GM21529 (cell line): ENCODE measurements at regions not wholly inside any gene's neighbourhood (a gene's known extent, or its start where the extent isn't known, plus 50 kb on each side); places are given as distances from the start of the nearest gene placed in this dataset.
A peak's percentile ranks its signal among the peaks of the same experiment; 100 is the strongest.
"Not testable (repeated sequence)": the region's sequence is repeated elsewhere in the genome, so short reads cannot be mapped to it uniquely, and the experiment has no call there.

Source experiments
- ATAC-seq: cut with Tn5 transposase; IDR thresholded peaks from one replicate; pipeline ENCODE4 v1.9.1; 2021; ENCODE audit not compliant: unreplicated experiment

GRCh38 chr4:121616449-121616848, 80.3 kb downstream of the ANXA5 start:
- ATAC-seq = not testable (repeated sequence)

GRCh38 chr4:121614101-121614500, 82.7 kb downstream of the ANXA5 start:
- no peak for ATAC-seq

GRCh38 chr4:121599049-121599448, 97.7 kb downstream of the ANXA5 start:
- ATAC-seq = no peak

DNA sequence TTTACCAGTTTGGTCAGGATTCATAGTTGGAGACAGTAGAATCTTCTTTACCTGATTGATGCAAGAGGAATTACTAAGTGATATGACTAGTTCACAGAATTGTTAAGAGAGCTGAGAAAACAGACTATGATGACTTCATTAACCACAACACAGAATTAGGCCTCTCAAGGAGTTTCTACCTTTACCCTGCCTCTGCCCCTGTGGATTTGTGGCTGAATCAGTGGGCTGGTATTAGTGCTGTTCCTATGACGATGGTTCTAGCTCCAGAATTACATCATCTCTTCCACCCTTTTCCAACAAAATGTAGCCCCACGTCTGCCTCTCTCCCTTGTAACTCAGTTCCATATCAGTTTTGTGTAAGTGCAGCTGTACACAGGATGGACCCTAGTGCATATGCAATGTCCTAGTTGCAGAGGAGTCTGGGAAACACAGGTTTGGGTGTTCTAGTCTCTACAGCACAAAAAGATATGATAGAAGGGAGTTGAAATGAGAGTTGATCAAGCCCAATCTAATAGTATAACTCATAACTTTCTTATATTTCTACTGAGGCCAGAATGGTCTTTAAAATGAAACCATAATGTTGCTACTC, 99.3 kb downstream of the ANXA5 start:
- ATAC-seq = peak; percentile 84

DNA sequence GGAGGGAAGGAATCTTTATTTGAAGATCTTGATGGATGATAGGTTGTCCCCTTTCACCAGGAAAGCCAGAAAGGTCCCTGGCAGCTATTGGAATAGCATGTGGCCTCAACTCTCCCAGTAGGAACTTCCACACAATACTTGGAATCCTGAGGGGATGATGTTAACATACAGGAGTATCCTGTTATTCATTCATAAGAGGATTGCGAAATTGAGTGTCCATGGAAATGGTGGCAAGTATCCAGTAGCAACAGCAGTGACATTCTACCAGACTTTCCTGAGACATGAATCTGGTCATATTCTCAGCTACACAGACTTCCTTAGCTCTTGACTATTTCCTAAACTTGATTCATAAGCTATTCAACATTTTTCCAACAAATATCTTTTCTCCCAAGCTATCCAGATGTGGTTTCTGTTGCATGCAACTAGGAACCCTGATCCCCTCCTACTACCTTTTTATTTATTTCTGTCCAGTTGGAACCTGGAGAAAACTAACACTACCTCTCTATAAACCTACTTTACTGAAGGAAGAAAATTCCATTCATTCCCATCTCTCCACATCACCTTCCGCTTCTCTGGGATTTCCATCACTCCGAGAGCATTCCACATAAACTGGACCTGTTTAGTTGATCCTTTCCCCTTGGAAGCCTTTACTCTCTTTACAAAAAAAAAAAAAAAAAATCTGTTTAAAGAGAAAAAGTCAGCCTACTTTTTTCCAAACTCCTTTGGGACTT, 101.8 kb downstream of the ANXA5 start:
- no peak for ATAC-seq

DNA sequence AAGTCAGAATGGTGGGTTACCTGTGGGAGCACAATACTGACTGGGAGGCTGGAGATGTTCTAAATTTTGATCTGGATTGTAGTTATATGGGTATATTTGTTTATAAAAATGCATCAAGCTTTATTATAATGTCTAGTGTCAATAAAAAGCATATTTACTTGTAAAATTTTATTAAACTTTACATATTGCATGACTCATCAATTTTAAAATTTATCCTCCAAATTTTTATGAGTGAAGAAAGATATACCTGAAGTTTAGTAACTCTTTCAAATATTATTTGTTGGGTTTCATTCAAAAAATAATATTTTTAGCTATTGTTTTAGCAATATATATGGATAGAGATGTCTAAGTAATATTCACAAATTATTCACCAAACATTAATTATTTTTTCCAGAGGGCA, 103.0 kb downstream of the ANXA5 start:
- no peak for ATAC-seq

- ATAC-seq = not testable (repeated sequence)
Measured at GRCh38 chr4:121592257-121592656, 104.5 kb downstream of the ANXA5 start.

GRCh38 chr4:121584836-121585235, 111.9 kb downstream of the ANXA5 start:
- no peak for ATAC-seq

DNA sequence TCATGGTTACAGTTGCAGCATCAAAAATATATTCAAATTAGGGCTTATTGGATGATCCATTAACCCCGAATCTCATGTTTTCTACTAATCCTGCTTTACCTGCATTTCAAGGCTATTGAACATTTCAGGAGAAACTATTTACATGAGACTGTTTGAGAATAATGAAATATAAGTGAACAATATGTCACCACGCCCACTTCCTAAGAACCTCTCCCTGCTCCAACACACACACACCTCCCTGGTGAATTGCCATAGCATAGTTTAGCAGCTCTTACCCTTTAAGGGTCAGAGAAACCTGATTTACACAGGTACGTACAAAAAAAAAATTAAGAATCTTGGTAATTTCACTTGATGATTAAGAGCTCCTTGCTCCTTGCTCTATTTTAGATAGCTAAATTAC, 113.4 kb downstream of the ANXA5 start:
- no peak for ATAC-seq

- no peak for ATAC-seq
Measured at GRCh38 chr4:121582296-121582695, 114.5 kb downstream of the ANXA5 start.

DNA sequence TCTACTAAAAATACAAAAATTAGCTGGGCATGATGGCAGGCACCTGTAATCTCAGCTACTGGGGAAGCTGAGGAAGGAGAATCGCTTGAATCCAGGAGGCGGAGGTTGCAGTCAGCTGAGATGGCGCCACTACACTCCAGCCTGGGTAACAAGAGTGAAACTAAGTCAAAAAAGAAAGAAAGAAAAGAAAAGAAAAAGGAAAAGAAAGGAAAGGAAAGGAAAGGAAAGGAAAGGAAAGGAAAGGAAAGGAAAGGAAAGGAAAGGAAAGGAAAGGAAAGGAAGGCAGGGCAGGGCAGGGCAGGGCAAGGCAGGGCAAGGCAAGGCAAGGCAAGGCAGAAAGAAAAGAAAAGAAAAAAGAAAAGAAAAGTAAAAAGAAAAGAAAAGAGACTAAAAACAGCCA, 121.4 kb downstream of the ANXA5 start:
- ATAC-seq = not testable (repeated sequence)

GRCh38 chr4:121574618-121575017, 122.2 kb downstream of the ANXA5 start:
- ATAC-seq = no peak

DNA sequence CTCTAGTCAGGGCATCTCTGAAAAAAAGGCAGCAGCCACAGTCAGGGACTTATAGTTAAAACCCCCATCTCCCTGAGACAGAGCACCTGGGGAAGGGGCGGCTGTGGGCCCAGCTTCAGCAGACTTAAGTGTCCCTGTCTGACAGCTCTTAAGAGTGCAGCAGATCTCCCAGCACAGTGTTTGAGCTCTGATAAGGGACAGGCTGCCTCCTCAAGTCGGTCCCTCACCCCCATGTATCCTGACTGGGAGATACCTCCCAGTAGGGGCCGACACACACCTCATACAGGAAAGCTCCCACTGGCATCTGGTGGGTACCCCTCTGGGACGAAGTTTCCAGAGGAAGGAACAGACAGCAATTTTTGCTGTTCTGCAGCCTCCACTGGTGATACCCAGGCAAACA, 129.0 kb downstream of the ANXA5 start:
- ATAC-seq = no peak

DNA sequence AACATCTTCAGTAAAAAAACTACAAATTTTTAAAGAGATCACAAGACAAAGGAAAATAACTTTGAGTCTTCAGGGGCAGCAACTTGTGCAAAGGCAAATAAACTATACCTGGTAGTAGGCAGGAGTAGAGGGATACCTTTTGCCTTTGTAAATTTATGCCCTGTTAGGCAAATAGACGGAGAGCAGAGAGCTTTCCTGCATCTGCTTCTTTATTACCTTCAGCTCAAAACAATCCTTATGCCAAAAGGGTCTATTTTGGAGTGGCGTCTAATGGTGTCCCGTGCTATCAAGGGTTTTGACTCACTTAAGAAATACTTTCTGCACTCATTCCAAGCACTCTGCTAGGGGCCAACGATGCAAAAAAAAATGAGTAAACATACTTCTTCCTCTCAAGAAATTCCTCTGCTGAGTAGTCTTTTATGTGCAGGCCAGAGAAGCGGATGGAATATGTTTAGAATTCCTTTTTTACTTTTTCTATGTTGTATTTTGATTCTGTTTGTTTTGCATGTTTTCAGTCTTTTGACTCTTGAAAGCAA, 131.9 kb downstream of the ANXA5 start:
- no peak for ATAC-seq

DNA sequence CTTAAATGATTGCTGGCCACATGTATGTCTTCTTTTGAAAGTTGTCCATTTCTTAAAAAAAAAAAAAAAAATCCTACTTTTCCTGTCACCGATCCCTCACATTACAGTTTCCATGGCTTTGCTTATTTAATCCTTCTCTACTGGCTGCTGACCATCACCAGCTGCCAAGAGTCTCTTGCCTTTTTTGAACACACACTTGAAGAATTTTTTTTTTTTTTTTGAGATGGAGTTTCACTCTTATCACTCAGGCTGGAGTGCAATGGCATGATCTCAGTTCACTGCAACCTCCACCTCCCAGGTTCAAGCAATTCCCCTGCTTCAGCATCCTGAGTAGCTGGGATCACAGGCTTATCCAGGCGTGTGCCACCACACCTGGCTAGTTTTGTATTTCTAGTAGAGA, 134.0 kb downstream of the ANXA5 start:
- no peak for ATAC-seq

- ATAC-seq = no peak
Measured at GRCh38 chr4:121555315-121556107, 141.3 kb downstream of the ANXA5 start.

DNA sequence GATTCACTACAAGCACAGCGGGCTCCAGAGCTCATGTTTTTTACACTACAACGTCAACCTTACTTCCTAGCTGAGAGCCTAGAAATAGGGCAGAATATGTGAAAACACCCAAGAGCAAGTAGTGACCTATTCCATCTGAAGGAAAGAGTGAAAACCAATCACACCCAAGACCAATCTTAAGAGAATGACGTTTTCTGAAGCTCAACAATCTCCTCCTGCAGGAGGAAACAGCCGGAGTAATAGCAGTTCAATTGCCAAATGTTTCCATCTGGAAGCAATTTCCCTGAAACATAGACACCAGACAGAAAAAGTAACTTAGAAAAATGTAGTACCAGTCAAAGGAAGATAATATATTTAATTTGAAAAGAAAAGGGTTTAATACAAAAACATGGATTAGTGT, 142.4 kb downstream of the ANXA5 start:
- ATAC-seq = no peak

- no peak for ATAC-seq
Measured at GRCh38 chr4:121551881-121552280, 144.9 kb downstream of the ANXA5 start.

GRCh38 chr4:121551271-121551670, 145.5 kb downstream of the ANXA5 start:
- no peak for ATAC-seq

GRCh38 chr4:121541696-121542095, 155.1 kb downstream of the ANXA5 start:
- ATAC-seq = no peak

- no peak for ATAC-seq
Measured at GRCh38 chr4:121535351-121535750, 154.5 kb upstream of the QRFPR start.

DNA sequence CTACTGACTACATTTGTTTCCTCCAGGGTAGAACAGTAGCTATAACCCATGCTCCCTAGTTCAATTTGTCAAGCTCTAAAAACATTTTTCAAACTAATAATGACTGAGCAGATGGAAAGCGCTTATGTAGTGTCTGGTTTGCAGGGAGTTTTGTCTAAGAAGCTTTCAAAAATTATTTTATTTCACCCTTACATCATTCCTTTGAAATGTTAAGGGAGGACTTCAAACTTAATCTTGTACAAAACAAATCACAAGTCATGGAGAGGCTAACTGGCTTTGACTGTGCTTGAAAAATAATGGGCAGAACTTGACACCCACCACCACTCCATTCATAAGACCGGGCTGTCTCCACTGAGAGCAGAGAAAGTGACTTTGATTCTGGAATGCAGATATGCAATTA, 153.4 kb upstream of the QRFPR start:
- ATAC-seq = no peak
